ENCODE measurements at regions not wholly inside any gene's neighbourhood (a gene's known extent, or its start where the extent isn't known, plus 50 kb on each side); places are given as distances from the start of the nearest gene placed in this dataset.

DNA sequence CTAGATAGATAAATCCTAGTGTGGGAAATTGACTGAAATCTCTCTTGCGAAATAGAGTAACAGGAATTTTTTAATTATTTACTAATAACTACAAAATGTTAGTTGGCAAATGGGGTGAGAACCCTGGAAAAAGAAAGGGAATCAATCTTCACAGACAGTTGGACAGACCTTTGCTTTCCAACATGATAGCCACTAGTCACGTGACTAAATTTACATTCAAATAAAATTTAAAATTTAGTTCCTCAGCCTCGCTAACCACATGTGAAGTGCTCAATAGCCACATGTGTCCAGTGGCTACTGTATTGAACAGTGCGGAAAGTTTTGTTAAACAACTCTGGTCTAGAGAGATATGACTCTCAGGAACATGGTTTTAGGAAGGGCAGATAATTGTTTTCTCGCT lies 289.9 kb upstream of the RASA1 start:
- no peak for TF ChIP-seq CTCF (IDR thresholded peaks at IDR 0.05)
- no peak for TF ChIP-seq EZH2phosphoT487 (IDR thresholded peaks at IDR 0.05)
